Hepatocyte (in vitro differentiated cells): ENCODE measurements at regions not wholly inside any gene's neighbourhood (a gene's known extent, or its start where the extent isn't known, plus 50 kb on each side); places are given as distances from the start of the nearest gene placed in this dataset.

Experiments
- DNase-seq: peaks from one replicate; pipeline ENCODE4 v3.0.0-alpha.2; 2016; ENCODE audit warnings: low spot score
- H2AFZ ChIP-seq: fragments of 200-600 bp; sonication (generic); 2 replicates; pipeline ENCODE4 v1.6.0; 2016; ENCODE audit warnings: antibody characterized with exemption, mild to moderate bottlenecking
- H3K27ac ChIP-seq: fragments of 200-600 bp; sonication (generic); 2 replicates; pipeline ENCODE4 v1.5.1; 2016; ENCODE audit warnings: mild to moderate bottlenecking
- H3K27me3 ChIP-seq: fragments of 200-600 bp; sonication (generic); 2 replicates; pipeline ENCODE4 v1.6.1; 2016
- H3K36me3 ChIP-seq: fragments of 200-600 bp; sonication (generic); replicated peaks from 2 replicates; pipeline ENCODE4 v1.5.1; 2016; ENCODE audit warnings: low read depth; ENCODE audit not compliant: insufficient read depth
- H3K4me1 ChIP-seq: fragments of 200-600 bp; sonication (generic); 2 replicates; pipeline ENCODE4 v1.5.1; 2016; ENCODE audit warnings: mild to moderate bottlenecking, moderate library complexity; ENCODE audit not compliant: insufficient read depth
- H3K4me2 ChIP-seq: fragments of 200-600 bp; sonication (generic); 2 replicates; pipeline ENCODE4 v1.6.0; 2016
- H3K4me3 ChIP-seq: fragments of 200-600 bp; sonication (generic); 2 replicates; pipeline ENCODE4 v1.5.1; 2016; ENCODE audit warnings: mild to moderate bottlenecking
- H3K79me2 ChIP-seq: fragments of 200-600 bp; sonication (generic); 2 replicates; pipeline ENCODE4 v1.6.0; 2017; ENCODE audit warnings: mild to moderate bottlenecking
- H3K9me2 ChIP-seq: fragments of 200-600 bp; sonication (generic); replicated peaks from 2 replicates; pipeline ENCODE4 v1.6.0; 2017; ENCODE audit warnings: mild to moderate bottlenecking; ENCODE audit not compliant: insufficient read depth
- H3K9me3 ChIP-seq: fragments of 200-600 bp; sonication (generic); 2 replicates; pipeline ENCODE4 v1.5.1; 2016; ENCODE audit warnings: low read depth, mild to moderate bottlenecking
- H4K20me1 ChIP-seq: fragments of 200-600 bp; sonication (generic); 2 replicates; pipeline ENCODE4 v1.6.0; 2016; ENCODE audit warnings: mild to moderate bottlenecking; ENCODE audit not compliant: insufficient read depth, poor library complexity, severe bottlenecking
- CTCF ChIP-seq: fragments of 200-600 bp; sonication (generic); IDR thresholded peaks from 2 replicates; pipeline ENCODE4 v1.5.1; 2016; ENCODE audit warnings: antibody characterized with exemption, mild to moderate bottlenecking; ENCODE audit not compliant: poor library complexity
- EZH2 ChIP-seq: fragments of 200-600 bp; sonication (generic); IDR thresholded peaks from 2 replicates; pipeline ENCODE4 v1.6.1; 2016; ENCODE audit warnings: antibody characterized with exemption, mild to moderate bottlenecking, borderline replicate concordance
- EZH2phosphoT487 ChIP-seq: fragments of 200-600 bp; sonication (generic); IDR thresholded peaks from one replicate; pipeline ENCODE4 v1.6.1; 2018; ENCODE audit warnings: antibody characterized with exemption, mild to moderate bottlenecking, low read depth, moderate library complexity; ENCODE audit not compliant: unreplicated experiment, severe bottlenecking
- WGBS: methylation state at CpG from one replicate; pipeline ENCODE4 v1.1.6; 2016; ENCODE audit warnings: low lambda C conversion rate; ENCODE audit errors: missing lambda C conversion rate; 5-methylcytosine and 5-hydroxymethylcytosine counted together

- Histone ChIP-seq H3K27me3 (no peaks in the 10 kb centered on the region), H3K9me2 (no peaks in the 10 kb centered on the region), H3K79me2 (no peaks in the 10 kb centered on the region), H4K20me1 (no peaks in the 10 kb centered on the region), H3K27ac (no peak overlapping the region), H3K4me3 (no peak overlapping the region), H3K4me2 (no peak overlapping the region), H3K4me1 (no peaks in the 10 kb centered on the region), H3K9me3 (no peaks in the 10 kb centered on the region), H2AFZ (no peak overlapping the region), H3K36me3 (no peaks in the 10 kb centered on the region)
- TF ChIP-seq EZH2 (no peak), CTCF (no peak), EZH2phosphoT487 (no peak)
- 94% methylated on average over 3 of the region's 3 CpGs for WGBS
- DNase-seq = no peak
These were observed 251.4 kb downstream of the PRL start for GRCh38 chr6:22045261-22045912.

- Histone ChIP-seq H2AFZ (no peak overlapping the region), H3K4me1 (no peaks in the 10 kb centered on the region), H3K36me3 (no peaks in the 10 kb centered on the region), H3K27ac (no peak overlapping the region), H3K9me2 (no peaks in the 10 kb centered on the region), H3K27me3 (no peaks in the 10 kb centered on the region), H3K79me2 (no peaks in the 10 kb centered on the region), H3K4me2 (no peak overlapping the region), H3K9me3 (no peaks in the 10 kb centered on the region), H4K20me1 (no peaks in the 10 kb centered on the region), H3K4me3 (no peak overlapping the region)
- DNase-seq = no peak
- TF ChIP-seq EZH2phosphoT487 (no peak), EZH2 (no peak), CTCF (no peak)
These were observed 247.8 kb downstream of the PRL start for GRCh38 chr6:22049002-22049401.

- H3K36me3 ChIP-seq = no peaks in the 10 kb centered on the region
- no peaks in the 10 kb centered on the region for H3K4me1 ChIP-seq
- no peak overlapping the region for H3K27ac ChIP-seq
- H3K4me3 ChIP-seq = no peak overlapping the region
- 84% methylated on average over 3 of the region's 3 CpGs for WGBS
- no peaks in the 10 kb centered on the region for H3K79me2 ChIP-seq
- no peak for TF ChIP-seq EZH2phosphoT487
- TF ChIP-seq EZH2 = no peak
- TF ChIP-seq CTCF = no peak
- no peaks in the 10 kb centered on the region for H3K27me3 ChIP-seq
- DNase-seq = no peak
- H3K9me3 ChIP-seq = no peaks in the 10 kb centered on the region
- H2AFZ ChIP-seq = no peak overlapping the region
- no peaks in the 10 kb centered on the region for H3K9me2 ChIP-seq
- no peaks in the 10 kb centered on the region for H4K20me1 ChIP-seq
- no peak overlapping the region for H3K4me2 ChIP-seq
These were observed 243.3 kb downstream of the PRL start for GRCh38 chr6:22053391-22053997.
